GM21390 (cell line): ENCODE measurements at regions not wholly inside any gene's neighbourhood (a gene's known extent, or its start where the extent isn't known, plus 50 kb on each side); places are given as distances from the start of the nearest gene placed in this dataset.

Experiments used
- ATAC-seq: cut with Tn5 transposase; IDR thresholded peaks from one replicate; pipeline ENCODE4 v1.9.1; 2021; ENCODE audit not compliant: unreplicated experiment

DNA sequence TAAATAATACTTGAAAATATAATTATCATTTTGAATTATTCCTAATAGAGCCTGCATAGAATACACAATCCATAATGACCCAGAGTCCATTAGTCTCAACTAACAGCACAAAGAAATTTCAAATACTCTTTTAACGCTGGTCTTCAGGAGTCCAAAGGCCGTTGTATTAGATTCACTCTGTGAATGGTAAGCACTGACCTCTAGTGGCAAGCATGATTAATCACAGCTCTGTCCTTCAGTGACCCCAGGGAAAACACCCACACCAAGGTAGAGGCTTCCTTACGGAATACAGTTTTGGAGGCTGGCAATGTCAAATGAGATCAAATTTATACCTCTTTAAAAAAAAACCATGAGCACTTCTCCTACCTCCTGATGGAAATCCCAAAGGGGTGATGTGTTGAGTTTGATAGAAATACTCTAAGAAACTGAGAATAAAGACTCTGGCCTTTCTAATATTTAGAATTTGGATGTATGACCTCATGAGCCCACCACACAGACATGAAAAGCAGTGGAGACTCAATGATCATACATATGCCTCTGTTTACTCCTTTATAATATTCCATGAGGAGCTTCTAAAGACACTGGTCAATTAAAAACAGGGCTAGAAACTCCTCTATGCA is 147.2 kb upstream of the DKK2 start:
- peak; percentile 97 for ATAC-seq

DNA sequence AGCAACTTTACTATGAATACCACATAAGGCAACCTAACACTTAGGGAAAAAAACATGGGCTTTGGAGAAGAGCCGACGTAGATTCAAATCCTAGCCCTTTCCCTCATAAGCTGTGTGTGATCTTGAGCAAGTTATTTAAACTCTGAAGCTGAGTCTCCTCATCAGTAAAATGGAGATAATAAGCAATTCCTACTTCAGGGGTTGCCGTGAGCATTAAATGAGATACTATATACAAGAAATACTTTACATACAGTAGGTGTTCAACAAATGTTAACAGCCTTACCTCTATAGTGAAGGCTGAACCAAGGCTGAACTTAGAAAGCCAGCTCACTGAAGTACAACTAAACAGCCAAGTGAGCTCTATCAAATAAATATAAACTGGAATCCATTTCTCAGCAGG is 146.2 kb upstream of the DKK2 start:
- no peak for ATAC-seq

DNA sequence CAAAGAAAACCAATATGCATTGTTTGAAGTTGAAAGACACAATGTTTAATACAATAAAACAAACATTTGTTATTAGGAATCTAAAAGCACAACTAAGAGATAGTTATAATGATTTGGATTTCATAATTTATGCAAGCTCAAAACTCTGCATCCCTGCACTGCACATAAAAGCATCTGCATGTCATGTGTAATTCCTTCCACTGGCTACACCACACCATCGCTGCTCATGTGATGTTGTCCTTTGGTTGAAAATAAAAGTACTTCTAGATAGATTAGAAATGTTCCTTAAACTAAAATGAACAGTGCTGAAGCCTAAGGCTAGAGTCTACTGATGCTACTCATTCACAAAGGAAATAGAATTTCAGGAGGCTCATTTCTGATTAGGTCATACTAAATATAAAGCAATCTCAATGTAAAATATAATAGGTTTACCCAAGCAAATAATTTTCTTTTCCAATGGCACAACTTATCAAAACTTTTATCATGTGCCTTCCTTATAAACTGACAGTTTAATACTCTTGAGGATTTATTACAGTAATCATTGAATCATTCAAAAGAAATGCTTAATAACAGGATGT is 130.8 kb upstream of the DKK2 start:
- no peak for ATAC-seq

DNA sequence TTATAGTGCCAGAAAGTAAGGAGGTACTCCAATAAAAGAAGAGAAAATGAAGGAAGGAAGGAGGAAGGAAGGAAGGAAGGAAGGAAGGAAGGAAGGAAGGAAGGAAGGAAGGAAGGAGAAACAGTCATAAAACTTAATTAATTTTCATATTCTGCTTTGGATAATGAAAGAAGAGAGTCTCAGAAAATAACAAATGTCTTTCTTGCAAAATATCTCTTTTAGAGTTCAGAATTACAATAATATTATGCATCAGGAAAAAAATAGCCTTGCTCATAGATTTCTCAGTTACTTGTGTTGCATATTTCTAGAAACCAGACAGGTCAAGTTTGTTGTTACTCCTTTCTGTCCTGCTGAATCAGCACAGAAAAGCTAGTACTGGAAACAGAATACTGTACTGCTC is 130.1 kb upstream of the DKK2 start:
- ATAC-seq, result no peak

DNA sequence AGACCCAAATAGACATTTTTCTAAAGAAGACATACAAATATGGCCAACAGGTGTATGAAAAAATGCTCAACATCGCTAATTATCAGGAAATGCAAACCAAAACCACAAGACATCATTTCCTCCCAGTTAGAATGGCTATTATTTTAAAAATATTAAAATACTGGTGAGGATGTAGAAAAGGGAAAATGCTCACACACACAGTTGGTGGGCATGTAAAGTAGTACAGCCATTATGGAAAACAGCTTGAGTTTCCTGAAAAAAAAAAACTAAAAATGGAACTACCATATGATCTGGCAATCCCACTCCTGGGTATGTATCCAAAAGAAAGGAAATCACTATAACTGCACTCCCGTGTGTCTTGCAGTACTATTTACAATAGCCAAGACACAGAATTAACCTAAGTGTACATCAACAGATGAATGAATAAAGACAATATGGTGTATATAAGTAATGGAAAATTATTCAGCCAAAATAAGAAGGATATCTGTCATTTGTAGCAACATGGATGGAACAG is 128.9 kb upstream of the DKK2 start:
- no peak for ATAC-seq

DNA sequence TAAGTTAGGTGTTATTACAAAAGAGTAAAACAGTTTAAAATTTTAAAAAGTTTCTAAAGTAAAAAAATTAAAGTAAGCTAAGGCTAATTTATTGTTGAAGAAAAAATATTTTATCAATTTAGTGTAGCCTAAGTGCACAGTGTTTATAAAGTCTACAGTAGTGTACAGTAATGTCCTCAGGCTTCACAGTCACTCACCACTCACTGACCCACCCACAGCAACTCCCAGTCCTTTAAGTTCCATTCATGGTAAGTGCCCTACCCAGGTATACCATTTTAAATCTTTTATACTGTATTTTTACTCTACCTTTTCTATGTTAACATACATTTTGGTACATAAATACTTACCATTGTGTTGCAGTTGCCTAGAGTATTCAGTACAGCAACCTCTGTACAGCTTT is 120.3 kb upstream of the DKK2 start:
- ATAC-seq, result no peak

DNA sequence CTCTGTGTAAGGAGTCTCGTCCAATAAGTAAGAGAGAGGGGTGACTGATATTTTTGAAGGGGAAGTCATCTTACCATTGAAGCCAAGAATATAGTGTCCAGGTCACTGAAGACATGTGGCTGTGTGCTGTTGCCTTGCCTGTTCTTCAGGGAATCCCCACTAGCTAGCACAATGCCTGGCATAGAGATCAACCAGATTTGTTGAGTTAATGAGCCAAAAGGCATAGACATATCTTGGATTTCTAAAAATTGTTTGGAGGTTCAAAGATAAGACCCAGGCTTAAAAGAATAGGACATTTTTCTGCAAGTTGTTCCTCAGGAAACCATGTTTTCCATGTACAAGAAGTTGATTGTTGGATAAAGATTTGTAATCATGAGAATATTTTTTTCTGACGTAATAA is 119.3 kb upstream of the DKK2 start:
- no peak for ATAC-seq

DNA sequence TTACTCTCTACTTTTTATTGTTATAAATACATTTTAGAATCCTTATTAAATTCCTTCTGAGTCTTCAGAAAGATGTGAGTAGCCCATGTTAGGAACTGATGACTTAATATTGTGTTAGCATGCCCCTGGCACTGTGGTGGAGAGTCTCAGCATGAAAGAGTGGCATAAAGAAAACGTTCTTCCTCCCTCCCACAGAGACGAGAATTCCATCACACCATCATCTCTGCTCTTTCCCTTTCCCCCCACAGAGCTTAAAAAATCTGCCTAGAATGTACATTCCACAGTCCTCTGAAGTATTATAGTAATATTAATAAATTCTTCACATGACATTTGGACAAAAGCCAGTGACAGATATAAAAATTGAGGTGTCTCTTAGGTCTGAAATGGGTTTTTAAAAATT is 117.8 kb upstream of the DKK2 start:
- ATAC-seq, result no peak

DNA sequence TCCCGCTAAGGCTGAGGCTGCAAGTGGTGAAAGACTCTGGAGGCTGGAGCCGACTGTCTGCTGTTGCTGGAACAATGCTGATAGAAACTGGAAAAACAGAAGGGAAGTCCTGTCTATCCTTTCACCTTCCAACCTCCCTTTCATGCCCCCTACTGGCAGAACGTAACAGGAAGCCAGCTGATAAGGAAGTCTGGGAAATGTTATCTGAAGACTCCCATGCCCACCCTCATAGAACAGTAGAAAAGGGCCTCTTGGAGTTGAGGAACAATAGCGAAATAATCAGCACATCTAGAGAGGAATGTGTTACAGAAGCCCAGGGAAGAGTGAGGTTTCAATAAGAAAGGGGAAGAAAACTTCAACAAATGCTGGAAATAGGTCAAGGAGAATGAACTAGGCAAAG is 117.1 kb upstream of the DKK2 start:
- ATAC-seq, result no peak

DNA sequence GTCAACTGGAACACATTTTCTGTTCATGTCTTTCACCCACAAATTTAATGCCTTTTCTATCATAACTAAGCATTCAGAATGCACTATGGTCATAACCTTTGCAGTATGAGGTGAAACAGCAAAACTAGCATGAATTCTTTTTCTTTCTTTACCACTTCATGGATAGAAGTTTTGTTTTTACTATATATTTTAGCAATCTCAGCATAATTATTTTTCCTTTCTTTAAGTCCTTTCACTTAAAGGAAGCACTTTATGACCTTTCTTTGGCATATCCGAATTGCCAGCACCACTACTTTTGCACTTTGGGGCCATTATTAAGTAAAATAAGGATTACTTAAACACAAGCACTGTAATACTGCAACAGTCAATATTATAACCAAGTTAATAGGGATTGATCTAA is 115.1 kb upstream of the DKK2 start:
- no peak for ATAC-seq

DNA sequence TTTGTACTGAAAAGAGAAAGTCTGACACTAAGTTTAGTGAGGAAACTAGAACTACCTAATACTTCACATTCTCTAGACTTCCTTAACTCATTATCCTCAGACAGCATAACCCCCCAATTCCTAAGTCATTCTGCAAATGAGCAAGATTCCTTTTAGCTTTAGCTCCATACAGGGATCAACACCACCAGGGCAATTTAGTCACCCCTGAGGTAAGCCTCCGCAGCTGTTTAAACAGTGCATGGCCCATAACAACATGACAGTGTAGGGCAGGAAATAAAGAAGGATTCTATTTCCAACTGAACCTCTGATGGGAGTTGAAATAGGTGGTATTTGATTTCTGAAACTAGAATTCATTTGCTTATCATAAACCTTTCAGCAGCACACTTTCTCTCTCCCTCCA is 112.8 kb upstream of the DKK2 start:
- ATAC-seq, result no peak

DNA sequence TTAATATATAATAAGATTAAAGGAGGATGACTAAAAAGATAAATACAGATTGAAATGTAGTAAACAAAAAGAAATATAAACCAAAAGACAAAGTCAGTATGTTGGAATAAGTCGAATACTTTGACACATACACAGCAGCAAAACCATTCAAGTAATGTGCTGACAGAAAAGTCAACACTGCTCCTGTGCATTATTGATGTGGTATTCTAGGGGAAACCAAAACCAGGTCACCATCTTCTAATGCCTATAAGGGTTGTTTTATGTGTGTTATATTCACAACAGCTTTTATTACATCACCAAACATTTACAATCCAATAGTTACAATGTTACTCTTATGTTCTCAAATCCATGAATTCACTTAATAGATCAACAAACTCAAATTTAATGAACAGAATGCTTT is 111.8 kb upstream of the DKK2 start:
- ATAC-seq, result no peak

DNA sequence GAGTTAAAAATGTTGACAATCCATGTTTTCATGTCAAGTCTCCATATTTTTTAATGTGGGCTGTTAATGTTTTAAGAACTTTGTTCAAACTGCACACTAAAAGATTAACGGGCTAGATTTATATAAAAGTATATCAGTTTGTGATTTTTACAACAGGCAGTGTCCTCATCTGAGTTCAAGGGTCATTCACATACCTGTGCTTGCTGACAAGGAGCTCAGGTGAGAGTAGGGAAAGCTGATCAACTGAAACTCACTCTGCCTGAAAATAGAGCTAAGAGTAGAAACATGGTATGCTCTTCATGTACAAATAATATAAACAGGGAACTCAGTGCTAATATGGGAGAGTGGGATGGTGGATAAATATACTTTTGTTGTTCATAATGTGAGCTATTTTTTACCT is 102.3 kb upstream of the DKK2 start:
- ATAC-seq, result no peak

DNA sequence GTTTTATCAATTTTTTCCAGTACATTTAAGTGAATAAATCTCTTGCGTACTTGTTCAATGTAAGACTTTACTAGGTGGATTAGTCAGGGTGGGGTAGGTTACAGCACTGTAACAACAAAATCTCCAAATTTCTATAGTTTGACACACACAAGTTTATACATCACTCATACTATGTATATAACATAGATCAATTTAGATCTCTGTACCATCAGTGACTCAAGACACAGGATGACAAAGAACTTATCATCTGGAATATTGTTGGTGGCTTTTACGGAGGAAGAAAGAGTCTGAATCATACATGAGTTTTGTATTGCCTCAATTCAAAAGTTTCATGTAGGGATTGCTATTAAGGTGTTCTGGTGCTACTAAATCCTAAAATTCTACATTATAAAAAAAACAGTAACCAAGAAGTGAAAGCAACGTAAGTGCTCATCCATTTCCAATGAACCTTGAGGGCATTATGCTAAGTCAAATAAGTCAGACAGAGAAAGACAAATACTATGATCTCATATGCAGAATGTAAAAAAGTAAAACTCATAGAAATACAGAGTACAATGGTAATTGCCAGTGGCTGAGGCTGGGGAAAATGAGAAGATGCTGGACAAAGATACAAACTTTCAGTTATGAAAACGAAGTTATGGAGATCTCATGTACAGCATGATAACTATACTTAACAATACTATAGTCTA is 98.0 kb upstream of the DKK2 start:
- ATAC-seq, result no peak

DNA sequence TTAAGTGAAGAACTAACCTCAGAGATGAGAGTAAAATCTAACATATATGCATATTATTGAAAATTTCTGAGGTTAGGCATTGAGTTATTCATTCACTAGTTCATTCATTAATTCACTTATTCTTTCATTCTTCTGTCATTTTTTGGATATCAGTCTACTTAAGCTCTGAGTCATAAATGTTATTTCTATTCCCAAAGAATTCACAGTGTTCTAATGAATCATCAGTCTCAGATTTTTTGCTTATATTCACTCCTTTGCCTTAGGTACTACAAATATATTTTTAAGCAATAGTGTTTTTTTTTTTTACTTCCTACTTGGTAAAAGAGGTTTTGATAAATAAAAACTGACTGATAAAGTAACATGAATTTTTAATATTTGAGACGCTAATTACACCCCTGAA is 95.2 kb upstream of the DKK2 start:
- no peak for ATAC-seq

DNA sequence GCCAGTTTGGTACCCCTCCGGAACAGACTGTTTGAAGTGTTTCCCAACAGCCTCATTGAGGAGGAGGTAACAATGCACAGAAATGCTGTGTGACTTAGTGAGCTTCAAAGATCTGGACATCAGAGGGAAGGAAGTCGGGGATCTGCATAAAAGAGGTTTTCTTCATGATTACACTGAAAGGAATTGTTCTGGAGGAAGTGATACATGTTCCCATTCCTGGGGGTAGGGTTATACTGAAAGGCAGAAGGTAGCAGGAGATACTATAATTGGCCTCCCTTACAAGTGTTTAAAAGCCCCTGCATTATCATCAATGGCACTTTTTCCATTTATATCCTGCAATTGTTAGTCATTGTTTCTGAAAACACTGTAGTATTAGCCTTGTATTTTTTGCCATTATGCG is 94.0 kb upstream of the DKK2 start:
- no peak for ATAC-seq

DNA sequence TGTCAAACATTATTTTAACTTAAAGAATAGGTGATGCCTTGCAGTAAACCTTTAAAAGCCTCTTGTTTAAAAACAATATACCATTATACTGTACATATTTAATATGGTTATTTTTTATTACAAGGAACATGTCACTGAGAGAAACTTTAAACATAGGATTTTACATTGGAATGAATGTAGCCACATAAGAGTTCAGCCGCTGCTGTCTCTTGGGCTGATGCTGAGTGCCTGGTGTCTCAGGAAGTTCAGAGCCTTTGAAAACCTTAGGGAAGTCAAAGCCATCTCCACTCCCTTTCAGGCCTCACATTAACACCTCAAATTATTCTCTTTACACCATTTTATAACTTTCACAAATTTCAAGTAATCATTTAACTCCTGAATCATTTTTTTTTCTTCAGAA is 93.5 kb upstream of the DKK2 start:
- ATAC-seq, result no peak

DNA sequence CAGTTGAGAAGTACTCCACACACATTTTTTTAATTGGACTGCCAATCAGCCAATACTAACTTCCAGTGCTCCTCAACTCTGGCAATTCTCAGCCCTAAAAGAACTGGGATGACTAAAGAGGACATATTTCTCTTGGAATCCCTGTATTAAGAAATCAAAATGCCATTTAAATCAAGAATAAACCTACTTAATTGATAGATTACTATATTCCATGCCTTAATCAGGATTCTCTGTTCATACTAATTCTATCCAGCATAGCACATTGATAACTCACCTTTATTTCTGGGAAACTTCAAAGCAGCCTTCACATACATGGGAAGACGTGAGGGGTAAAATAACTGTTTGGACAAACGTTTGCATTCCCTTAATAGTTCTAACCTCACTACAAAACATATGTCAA is 93.0 kb upstream of the DKK2 start:
- no peak for ATAC-seq

DNA sequence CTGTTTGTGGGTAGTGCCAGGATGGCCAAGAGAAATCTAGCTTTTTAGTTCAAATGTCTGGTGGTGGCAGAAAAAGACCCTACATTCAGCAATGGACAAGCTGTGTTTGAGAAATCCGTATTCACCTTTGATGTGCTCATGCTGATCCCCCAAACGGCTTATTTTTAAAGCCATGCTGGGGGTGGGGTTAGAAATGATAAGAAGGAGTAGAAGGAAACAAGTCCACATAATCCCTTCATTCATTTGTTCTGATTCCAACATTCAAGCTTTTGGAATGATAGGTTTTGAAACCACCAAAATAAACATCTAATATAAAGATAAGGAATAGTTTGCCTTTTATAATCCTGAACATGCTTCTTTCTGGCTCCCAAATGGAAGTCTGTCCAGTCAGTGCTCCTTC is 92.0 kb upstream of the DKK2 start:
- no peak for ATAC-seq

DNA sequence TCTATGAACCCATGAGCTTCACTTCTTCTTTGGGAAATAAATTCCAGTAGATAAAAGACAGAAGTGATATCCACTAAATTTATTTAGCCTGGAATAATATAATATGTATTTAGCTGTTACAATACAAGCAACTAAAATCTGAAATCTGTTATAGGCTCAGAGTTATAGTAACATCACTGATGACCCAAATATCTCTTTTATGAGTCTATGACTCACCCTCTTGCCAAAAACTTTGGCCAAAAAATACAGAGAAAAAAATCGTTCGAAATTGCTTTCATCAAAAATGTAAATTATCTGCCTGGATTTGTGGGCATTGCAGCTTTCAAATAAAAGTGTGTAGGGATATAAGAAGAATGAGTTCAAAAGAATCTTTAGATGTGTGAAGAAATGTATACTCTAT is 89.4 kb upstream of the DKK2 start:
- no peak for ATAC-seq

DNA sequence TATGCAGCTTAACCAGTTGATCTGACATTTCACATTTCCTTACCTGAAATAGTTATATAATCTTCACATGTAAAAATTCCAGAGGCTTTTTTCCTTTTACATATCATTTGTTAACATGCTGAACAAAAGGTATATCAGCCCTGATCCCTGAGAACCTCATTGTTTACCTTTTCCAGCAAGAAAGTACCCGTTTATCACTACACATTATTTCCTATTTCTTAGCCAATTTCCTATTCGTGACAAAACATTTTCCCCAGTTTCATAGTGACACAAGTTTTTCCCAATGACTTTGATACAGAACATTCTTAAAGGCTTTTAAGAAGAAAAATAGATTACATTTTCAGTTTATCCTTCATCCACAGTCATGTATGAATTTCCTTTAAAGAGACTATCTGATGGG is 86.6 kb upstream of the DKK2 start:
- no peak for ATAC-seq

DNA sequence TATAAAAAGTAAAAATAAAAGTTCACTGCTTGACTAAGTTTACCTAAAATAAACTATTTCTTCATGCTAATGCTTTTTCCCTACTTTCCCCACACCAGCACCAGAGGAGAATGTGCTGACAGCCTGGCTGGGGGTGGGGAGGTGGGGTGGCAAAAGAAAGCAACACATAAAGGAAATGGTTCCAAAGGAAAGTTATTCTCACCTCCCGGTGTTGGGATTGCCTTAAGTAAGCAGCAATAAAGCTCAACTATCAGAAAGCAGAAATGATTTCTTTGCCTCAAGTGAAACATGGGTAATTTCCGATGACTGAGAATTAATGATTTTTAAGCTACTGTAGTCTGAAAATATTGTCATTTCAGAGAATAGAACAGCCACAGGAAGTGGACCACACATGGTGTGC is 84.5 kb upstream of the DKK2 start:
- ATAC-seq, result no peak

DNA sequence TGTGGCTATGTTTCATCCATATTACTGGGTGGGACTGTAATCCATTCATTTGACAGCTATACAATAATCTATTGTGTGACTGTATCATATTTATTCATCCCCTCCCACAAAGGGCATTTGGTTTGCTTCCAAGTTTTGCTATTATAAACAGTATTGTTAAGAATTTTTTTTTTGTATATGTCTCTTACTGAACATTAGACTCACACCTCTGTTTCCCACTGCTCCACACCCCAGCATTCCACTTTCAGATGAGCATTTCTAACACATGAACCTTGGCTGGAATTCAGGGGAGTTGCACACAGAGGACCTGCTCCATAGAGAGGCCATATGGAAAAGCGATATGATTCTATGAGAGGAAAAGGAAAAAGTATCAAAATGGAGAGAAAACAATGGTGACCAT is 81.6 kb upstream of the DKK2 start:
- ATAC-seq, result no peak
